ENCODE measurements at regions not wholly inside any gene's neighbourhood (a gene's known extent, or its start where the extent isn't known, plus 50 kb on each side); places are given as distances from the start of the nearest gene placed in this dataset.

- H3K4me3 Mint-ChIP-seq: no peak overlapping the region
- H3K4me1 Mint-ChIP-seq: peaks cover 66% of the 10 kb centered on the region
These were observed 82.8 kb downstream of the BTG1 start for GRCh38 chr12:92062539-92063493.

More at GRCh38 chr12:92062539-92063493, 82.8 kb downstream of the BTG1 start:
- peak overlapping the region; percentile 9 for H3K4me2 ChIP-seq (replicated peaks; ENCODE audit: low read depth, low read length, poor library complexity, severe bottlenecking)
- H3K27ac ChIP-seq (ENCODE audit: low read length in 2 of 2): no peak overlapping the region
- TF ChIP-seq CTCF (IDR thresholded peaks at IDR 0.05) (no peak), EZH2 (IDR thresholded peaks at IDR 0.05; ENCODE audit: borderline replicate concordance, insufficient read depth, low read depth, low read length, poor library complexity, severe bottlenecking) (no peak)
- no peak overlapping the region for H2AFZ ChIP-seq (ENCODE audit: insufficient read depth, low read depth, low read length, poor library complexity, severe bottlenecking)
- H3K27ac Mint-ChIP-seq: no peak overlapping the region
- peaks cover 37 to 43% of the 10 kb centered on the region in 2 donors for H3K4me1 ChIP-seq (ENCODE audit: control insufficient read depth in 2 of 2, insufficient read depth in 2 of 2, low read length in 2 of 2)
- DNase-seq (peak; percentile 33), ATAC-seq (ENCODE audit: low read depth) (no peak)
- no CpG with 5 or more reads among the region's 6 CpGs for whole genome bisulfite sequencing (ENCODE audit: insufficient coverage)
- intact Hi-C loops (cut with micrococcal nuclease): no loop called here
- H3K27me3 ChIP-seq (replicated peaks in 1 of 4; ENCODE audit: control extremely low read depth in 1 of 4, control insufficient read depth in 3 of 4, insufficient read depth in 4 of 4, low read length in 3 of 4): no peaks in the 10 kb centered on the region
- no peaks in the 10 kb centered on the region for H4K20me1 ChIP-seq (ENCODE audit: control insufficient read depth, insufficient read depth, low read length, poor library complexity, severe bottlenecking)
- no peaks in the 10 kb centered on the region for H3K27me3 Mint-ChIP-seq
- POLR2A ChIA-PET: no interaction called here
- no peaks in the 10 kb centered on the region for H3K9me3 ChIP-seq (ENCODE audit: control extremely low read depth in 1 of 3, control insufficient read depth in 2 of 3, insufficient read depth in 1 of 3, low read length in 2 of 3)
- no peak overlapping the region for H3K4me3 ChIP-seq (ENCODE audit: control extremely low read depth in 1 of 5, extremely low read depth in 1 of 5, insufficient read depth in 1 of 5, low read depth in 2 of 5, low read length in 4 of 5)
- H3K79me2 ChIP-seq (ENCODE audit: control insufficient read depth, insufficient read depth, low read length): no peaks in the 10 kb centered on the region
- H3K9ac ChIP-seq (ENCODE audit: low read length): no peak overlapping the region
- CTCF ChIA-PET: interaction anchor here (1.3 kb wide), 1 partner anchor 681 kb away, joined by 3 read pairs; no protein-coding TSS in a partner anchor
- no peaks in the 10 kb centered on the region for H3K9me3 Mint-ChIP-seq (ENCODE audit: insufficient read depth)
- no peaks in the 10 kb centered on the region for H3K36me3 ChIP-seq (replicated peaks in 1 of 2; ENCODE audit: control extremely low read depth in 1 of 2, control insufficient read depth in 1 of 2, extremely low read depth in 1 of 2, insufficient read depth in 2 of 2, low read length in 1 of 2)
